ENCODE measurements at regions not wholly inside any gene's neighbourhood (a gene's known extent, or its start where the extent isn't known, plus 50 kb on each side); places are given as distances from the start of the nearest gene placed in this dataset.

GRCh38 chr2:19797243-19797810, 104.5 kb downstream of the TTC32 start:
- no peak for TF ChIP-seq GATA2 (IDR thresholded peaks at IDR 0.05; ENCODE audit: low read depth, low read length)
- TF ChIP-seq GATA3 (IDR thresholded peaks at IDR 0.05; ENCODE audit: low read depth, low read length) = no peak
